SK-MEL-5 (cell line): ENCODE measurements at regions not wholly inside any gene's neighbourhood (a gene's known extent, or its start where the extent isn't known, plus 50 kb on each side); places are given as distances from the start of the nearest gene placed in this dataset.
"Not testable (repeated sequence)": the region's sequence is repeated elsewhere in the genome, so short reads cannot be mapped to it uniquely, and the experiment has no call there.

Experiments
- DNase-seq: peaks from one replicate; pipeline ENCODE4 v3.0.0-alpha.2; 2016; ENCODE audit warnings: low read depth, low spot score
- in situ Hi-C: cut with HindIII; loops from 2 replicates; pipeline ENCODE4 v1.10.0; 2016; ENCODE audit warnings: low sequenced_read_pairs, high pct_unique_total_duplicates, low pct_unique_long_range_greater_than_20kb

- no peak for DNase-seq
- in situ Hi-C loops, result no loop called here
These were observed 1380.4 kb downstream of the STIM2 start for GRCh38 chr4:28241021-28241420.

- in situ Hi-C loops, result no loop called here
- DNase-seq, result no peak
These were observed 1387.2 kb downstream of the STIM2 start for GRCh38 chr4:28247805-28248204.

- in situ Hi-C loops, result no loop called here
These were observed 1387.6 kb downstream of the STIM2 start for GRCh38 chr4:28248269-28248668.

GRCh38 chr4:28250646-28251045 is 1390.0 kb downstream of the STIM2 start:
- no peak for DNase-seq
- in situ Hi-C loops, result no loop called here

More at GRCh38 chr4:28248269-28248668, 1387.6 kb downstream of the STIM2 start:
- DNase-seq, result no peak

DNA sequence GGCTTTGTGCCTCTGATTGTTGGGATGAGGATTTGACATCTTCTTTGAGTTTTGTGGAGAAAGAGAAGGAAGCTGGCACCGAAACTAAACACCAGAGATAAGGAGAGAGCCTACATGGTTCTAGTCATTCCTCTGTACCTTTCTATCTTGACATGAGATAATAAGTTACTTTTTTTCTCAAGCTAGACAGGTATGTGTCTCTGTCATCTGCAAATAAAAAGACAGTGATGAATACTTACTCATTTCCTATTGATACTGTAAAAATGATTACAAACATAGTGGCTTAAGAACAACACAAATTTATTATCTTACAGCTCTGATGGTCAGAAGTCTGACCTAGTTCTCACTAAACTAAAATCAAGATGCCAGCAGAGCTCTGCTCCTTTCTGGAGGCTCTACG is 1391.2 kb downstream of the STIM2 start:
- no peak for DNase-seq
- in situ Hi-C loops, result no loop called here

DNA sequence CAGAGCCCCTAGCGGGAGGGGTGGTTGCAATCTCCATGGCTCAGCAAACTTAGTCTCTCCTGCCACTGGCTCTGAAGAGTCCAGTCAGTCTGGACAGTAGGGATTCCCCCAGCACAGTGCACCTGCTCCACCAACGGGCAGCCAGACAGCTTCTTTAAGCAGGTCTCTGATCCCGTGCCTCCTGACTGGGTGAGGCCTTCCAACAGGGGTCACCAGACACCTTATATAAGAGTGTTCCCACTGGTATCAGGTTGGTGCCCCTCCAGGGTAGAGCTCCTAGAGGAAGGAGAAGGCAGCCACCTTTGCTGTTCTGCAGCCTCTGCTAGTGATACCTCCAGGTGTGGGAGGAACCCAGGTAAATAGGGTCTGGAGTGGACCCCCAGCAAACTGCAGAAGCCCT is 1393.4 kb downstream of the STIM2 start:
- in situ Hi-C loops, result no loop called here
- DNase-seq, result no peak

- DNase-seq, result no peak
- in situ Hi-C loops, result no loop called here
These were observed 1395.7 kb downstream of the STIM2 start for GRCh38 chr4:28256295-28256694.

DNA sequence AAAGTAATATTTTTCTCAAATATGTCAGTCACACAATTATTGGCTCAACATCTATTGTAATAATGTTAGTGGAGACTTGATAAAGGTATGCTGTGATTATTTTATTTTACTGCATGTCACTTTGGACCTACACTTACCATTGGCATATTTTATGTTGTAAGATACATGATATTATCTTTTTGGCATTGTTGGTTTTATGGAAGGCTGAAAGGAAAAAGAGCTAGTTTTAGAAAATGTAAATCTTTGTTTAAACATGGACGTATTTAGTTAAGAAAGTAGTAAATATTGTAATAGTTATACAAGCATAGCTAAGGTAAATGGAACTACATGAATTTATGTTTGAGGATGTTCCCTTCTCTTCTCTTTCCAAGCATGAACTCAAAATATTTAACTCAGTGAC is 1399.3 kb downstream of the STIM2 start:
- in situ Hi-C loops, result no loop called here
- no peak for DNase-seq

- in situ Hi-C loops, result no loop called here
- no peak for DNase-seq
These were observed 1406.5 kb downstream of the STIM2 start for GRCh38 chr4:28267166-28267565.

GRCh38 chr4:28269426-28269825 is 1408.8 kb downstream of the STIM2 start:
- peak; percentile 88 for DNase-seq
- in situ Hi-C loops, result no loop called here

GRCh38 chr4:28277931-28278330 is 1417.3 kb downstream of the STIM2 start:
- in situ Hi-C loops, result no loop called here
- DNase-seq, result peak; percentile 56

DNA sequence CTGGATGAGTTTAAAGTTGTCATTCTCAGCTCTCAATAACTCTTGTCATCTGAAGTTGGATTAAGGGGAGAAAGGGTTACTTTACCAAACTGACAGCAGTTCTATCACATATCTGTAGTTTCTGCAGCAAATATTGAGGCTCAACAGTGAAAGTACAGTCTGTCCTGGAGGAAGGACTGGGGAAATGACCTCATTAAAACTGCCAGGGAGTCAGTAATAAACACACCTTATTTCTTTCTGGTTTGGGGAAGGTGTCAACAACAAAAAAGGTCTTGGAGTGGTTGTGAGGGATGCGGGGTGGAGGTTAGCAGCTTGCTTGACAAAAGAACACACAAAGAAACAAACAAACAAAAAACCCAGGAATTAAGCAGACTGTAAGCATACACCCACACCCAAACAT is 1418.0 kb downstream of the STIM2 start:
- in situ Hi-C loops, result no loop called here
- DNase-seq, result no peak

- in situ Hi-C loops, result no loop called here
- DNase-seq, result no peak
These were observed 1418.6 kb downstream of the STIM2 start for GRCh38 chr4:28279249-28279648.

- DNase-seq, in situ Hi-C loops: not testable (repeated sequence)
These were observed 1425.6 kb downstream of the STIM2 start for GRCh38 chr4:28286266-28286665.

GRCh38 chr4:28287831-28288233 is 1427.2 kb downstream of the STIM2 start:
- DNase-seq, result peak; percentile 4
- in situ Hi-C loops, result no loop called here

DNA sequence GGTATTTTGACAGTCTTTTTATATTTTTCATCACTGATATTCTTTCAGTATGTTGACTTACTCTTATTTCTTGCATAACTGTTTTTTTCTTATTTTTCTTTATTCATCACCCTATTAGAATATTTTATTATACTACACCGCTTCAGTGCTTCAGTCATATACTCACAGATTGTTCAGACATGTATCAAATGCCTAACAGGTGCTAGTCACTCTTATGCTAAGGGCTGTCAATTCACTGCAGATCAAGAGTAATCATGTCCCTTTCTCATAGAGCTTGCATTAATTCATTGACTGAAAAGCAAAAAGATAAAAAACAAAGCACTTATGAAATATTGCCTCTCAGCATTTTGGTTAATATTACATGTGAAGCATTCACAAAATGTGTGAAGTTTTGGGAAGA is 1435.6 kb downstream of the STIM2 start:
- no peak for DNase-seq
- in situ Hi-C loops, result no loop called here

DNA sequence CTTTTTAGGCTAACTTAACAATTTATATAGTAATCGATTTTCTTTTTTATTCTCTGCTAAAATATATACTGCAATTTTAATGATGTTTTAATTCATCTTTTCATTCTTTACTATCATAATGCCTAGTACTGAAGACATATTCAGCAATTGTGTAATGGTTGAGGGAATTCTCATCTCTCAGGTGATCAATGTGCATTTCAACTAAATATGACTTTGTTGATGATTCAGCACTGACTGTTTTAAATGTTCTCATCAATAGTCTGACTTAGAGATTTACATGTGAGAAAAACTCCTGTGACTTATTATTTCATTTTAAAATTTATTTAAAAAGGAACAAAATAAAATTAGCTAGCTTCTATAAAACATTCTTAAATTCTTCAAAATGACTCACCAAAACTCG is 1450.3 kb downstream of the STIM2 start:
- no peak for DNase-seq
- in situ Hi-C loops, result no loop called here

DNA sequence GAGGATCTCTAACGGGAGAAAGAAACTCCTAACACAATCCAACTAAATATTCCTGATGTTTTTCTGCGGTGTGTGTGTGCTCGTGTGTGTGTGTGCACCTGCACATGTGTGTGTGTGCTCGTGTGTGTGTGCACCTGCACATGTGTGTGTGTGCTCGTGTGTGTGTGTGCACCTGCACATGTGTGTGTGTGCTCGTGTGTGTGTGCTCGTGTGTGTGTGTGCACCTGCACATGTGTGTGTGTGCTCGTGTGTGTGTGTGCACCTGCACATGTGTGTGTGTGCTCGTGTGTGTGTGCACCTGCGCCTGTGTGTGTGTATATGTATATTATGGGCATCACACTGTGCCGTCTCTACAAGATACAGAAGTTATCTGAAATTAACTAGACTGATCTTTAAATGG is 1451.9 kb downstream of the STIM2 start:
- in situ Hi-C loops, DNase-seq: not testable (repeated sequence)

DNA sequence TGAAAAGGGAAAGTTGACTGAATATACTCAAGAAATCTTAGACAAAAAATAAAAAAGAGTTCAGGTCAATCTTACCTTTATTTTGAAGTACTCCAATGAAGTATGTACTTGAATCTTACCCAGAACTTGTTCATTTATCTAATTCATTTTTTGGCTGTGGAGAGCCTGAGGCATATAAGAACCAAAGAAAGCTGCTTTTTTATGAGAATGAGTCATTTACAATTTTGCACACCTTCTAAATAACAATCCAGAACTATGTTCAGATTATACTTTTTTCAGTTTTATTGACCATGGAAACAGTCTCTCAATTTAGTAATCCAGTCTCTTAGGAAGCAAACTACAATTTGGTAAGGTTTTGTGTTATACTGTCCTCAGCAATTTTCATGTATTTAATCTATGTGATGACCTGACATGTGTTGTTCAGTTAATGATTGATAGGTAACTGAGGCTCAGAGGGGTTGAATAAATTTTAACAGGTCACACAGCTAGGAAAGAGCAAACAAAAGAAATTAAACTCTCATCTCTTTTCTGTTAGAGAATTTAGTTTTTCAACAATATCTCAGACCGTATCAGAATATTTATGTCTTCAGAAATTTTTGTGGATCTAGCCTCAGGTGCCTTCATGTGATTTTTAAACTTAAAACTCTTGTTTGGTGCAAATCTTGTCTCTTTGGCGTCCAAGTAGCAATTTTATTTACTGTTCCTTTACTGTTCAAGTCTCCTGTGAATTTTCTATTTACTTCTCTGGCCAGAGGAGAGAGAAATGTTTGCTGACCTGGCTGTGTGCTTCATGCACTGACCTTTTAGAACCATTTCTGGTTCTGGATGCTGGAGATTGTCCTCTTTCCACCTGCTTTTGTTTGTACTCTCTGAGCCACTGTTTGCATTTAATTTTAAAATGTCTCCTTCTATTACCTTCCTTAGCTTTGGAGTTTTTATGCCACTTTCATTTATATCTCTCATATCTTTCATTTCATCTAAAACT is 1453.4 kb downstream of the STIM2 start:
- no peak for DNase-seq
- in situ Hi-C loops, result no loop called here
